SJSA1 (cell line): ENCODE measurements at regions not wholly inside any gene's neighbourhood (a gene's known extent, or its start where the extent isn't known, plus 50 kb on each side); places are given as distances from the start of the nearest gene placed in this dataset.

Experiments used
- DNase-seq, 2 experiments: peaks; one replicate each; pipeline ENCODE4 v3.0.0-alpha.2; 2015 to 2020; ENCODE audit warnings: low spot score in 2 of 2, low read depth in 1 of 2
- H3K27ac ChIP-seq: fragments of 250-450 bp; sonication (Bioruptor Pico); 2 replicates; pipeline ENCODE4 v1.5.1; 2020; ENCODE audit warnings: mild to moderate bottlenecking, moderate library complexity
- H3K27me3 ChIP-seq: fragments of 250-450 bp; sonication (Bioruptor Pico); replicated peaks from 2 replicates; pipeline ENCODE4 v1.5.1; 2020; ENCODE audit warnings: mild to moderate bottlenecking, moderate library complexity
- H3K36me3 ChIP-seq: fragments of 250-450 bp; sonication (Bioruptor Pico); 2 replicates; pipeline ENCODE4 v1.5.1; 2020; ENCODE audit warnings: mild to moderate bottlenecking
- H3K4me1 ChIP-seq: fragments of 250-450 bp; sonication (Bioruptor Pico); replicated peaks from 2 replicates; pipeline ENCODE4 v1.6.1; 2021; ENCODE audit warnings: mild to moderate bottlenecking
- H3K4me3 ChIP-seq: fragments of 250-450 bp; sonication (Bioruptor Pico); 2 replicates; pipeline ENCODE4 v1.5.1; 2020; ENCODE audit warnings: mild to moderate bottlenecking
- H3K9me3 ChIP-seq: fragments of 250-450 bp; sonication (Bioruptor Pico); replicated peaks from 2 replicates; pipeline ENCODE4 v1.5.1; 2020; ENCODE audit warnings: mild to moderate bottlenecking

DNA sequence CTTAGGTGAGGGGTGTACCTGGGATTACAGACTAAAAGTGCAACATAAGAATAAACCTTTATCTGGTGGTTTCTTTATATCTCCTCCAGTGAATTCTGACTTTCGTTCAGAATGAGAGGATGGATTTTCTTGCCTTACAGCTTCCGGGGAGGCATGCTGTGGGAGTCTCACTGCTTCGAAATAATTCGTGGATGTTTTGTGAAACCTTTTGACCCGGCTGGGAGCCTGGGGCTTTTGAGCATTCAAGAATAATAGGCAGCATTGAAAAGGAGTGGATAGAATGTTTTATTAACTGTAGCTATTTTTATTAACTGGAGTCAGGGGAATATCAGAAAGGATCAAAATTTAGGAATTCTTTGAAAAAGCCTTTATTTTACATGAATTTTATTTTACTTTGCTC lies 149.1 kb downstream of the RWDD3 start:
- H3K27ac ChIP-seq = no peak overlapping the region
- DNase-seq = no peak
- H3K27me3 ChIP-seq = no peaks in the 10 kb centered on the region
- no peaks in the 10 kb centered on the region for H3K36me3 ChIP-seq
- no peaks in the 10 kb centered on the region for H3K4me1 ChIP-seq
- H3K4me3 ChIP-seq = no peak overlapping the region
- H3K9me3 ChIP-seq = no peaks in the 10 kb centered on the region

DNA sequence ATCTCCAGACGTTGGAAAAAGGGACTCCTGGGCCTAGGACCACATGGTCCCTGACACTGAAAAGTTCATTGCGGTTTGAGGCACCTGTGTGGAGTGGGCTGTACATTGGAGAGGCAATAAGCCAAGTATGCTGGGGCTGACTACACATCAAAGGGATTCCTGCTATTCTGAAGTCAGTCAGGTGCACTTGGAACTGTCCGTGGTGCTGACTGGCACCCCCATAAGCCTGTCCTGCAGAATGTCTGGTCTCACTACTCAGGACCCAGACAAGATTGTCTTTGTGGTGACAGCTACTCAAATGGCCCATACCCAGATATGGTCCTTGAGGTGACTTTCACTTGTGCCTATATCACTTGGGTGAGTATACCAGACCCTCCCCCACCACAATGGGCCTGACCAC lies 150.6 kb downstream of the RWDD3 start:
- Histone ChIP-seq H3K27ac (no peak overlapping the region), H3K9me3 (no peaks in the 10 kb centered on the region), H3K36me3 (no peaks in the 10 kb centered on the region), H3K4me3 (no peak overlapping the region), H3K27me3 (no peaks in the 10 kb centered on the region), H3K4me1 (no peaks in the 10 kb centered on the region)
- DNase-seq = no peak

DNA sequence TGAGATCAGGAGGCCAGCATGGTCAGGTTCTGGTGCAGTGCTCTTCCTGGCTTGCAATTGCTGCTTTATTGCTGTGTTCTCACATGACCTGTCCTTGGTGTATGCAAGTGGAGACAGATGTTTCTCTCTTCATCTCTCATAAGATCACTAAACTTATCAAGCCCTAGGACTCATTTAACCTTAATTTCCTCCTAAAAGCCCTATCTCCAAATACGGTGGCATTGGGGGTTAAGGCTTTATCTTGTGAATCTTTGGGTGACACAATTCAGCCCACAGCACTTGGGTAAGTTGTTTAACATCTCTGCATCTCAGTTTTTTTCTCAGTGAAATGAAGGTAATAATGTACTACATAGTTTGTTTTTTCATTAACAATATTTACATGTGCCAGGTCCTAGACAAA lies 152.4 kb downstream of the RWDD3 start:
- no peaks in the 10 kb centered on the region for H3K36me3 ChIP-seq
- no peak overlapping the region for H3K27ac ChIP-seq
- no peaks in the 10 kb centered on the region for H3K4me1 ChIP-seq
- no peaks in the 10 kb centered on the region for H3K27me3 ChIP-seq
- no peak overlapping the region for H3K4me3 ChIP-seq
- H3K9me3 ChIP-seq = no peaks in the 10 kb centered on the region
- no peak for DNase-seq

DNA sequence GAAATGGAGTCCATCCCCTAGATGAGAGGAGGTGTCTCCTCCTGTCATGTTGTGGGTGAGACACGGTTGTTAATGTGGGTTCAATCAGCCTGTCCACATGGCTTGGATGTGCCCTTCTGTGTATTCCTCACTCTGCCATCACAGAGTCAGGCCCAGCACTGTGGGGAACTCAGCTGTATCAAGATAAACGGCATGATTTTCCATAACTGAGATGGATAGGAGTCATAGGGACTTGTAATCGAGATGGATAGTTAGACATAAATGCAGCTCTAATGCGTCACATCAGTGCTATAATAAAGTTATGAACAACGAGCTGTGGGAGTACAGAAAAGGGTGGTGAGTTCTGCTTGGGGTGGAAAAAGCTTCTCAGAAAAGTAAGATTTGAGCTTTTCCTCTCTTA lies 152.9 kb downstream of the RWDD3 start:
- no peak for DNase-seq
- Histone ChIP-seq H3K27me3 (no peaks in the 10 kb centered on the region), H3K27ac (no peak overlapping the region), H3K4me1 (no peaks in the 10 kb centered on the region), H3K36me3 (no peaks in the 10 kb centered on the region), H3K4me3 (no peak overlapping the region), H3K9me3 (no peaks in the 10 kb centered on the region)

DNA sequence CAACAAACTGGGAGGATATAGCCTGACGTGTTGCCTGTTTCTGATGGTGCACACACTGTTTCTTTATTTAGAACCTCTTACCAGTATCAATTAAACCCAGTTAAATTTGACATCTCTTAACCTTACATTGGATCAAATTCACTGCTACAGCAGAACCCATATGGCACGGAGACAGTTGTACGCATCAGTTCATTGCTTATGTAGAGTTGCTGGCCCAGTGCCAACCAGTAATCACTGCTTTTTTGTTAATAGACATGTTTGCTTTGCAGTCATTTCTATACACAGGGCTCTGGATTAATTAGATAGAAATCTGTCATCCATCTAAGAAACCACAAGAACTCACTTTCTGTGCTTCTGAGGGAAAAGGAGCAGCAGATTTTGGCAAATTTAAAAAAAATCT lies 154.0 kb downstream of the RWDD3 start:
- Histone ChIP-seq H3K4me3 (no peak overlapping the region), H3K9me3 (no peaks in the 10 kb centered on the region), H3K4me1 (no peaks in the 10 kb centered on the region), H3K27me3 (no peaks in the 10 kb centered on the region), H3K27ac (no peak overlapping the region), H3K36me3 (no peaks in the 10 kb centered on the region)
- DNase-seq = no peak

DNA sequence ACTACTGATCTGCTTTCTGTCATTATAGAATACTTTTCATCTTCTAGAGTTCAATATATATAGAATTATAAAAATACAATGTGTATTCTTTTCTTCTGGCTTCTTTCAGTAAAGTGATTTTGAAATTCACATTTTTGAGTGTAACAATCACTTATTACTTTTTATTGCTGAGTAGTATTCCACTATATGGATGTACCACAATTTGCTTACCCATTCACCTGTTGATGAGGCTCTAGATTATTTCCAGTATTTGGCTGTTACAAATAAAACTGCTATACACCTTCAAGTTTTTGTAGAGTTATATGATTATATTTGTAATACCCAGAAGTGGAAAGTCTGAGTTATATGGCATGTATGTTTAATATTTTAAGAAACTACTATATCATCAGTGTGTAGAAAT lies 159.4 kb downstream of the RWDD3 start:
- DNase-seq = no peak
- Histone ChIP-seq H3K27ac (no peak overlapping the region), H3K9me3 (no peaks in the 10 kb centered on the region), H3K4me1 (no peaks in the 10 kb centered on the region), H3K36me3 (no peaks in the 10 kb centered on the region), H3K27me3 (no peaks in the 10 kb centered on the region), H3K4me3 (no peak overlapping the region)

DNA sequence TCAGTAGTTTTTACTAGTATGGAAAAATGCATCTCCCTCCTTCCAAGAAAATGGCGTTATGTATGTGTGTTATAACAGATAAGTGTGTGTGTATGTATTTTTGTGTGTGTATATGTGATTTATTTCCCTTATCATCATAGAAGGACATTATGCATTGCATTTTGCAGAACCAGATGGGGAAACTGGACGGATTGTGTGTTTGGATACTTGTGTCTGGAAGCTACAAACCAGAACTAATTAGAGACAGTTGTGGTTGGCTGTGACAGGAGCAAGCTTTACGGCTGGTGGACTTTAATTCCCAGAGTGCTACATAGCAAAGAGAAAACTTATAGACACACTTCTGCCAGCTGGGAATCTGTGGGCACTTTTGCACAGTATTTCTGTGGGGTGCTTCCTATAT lies 162.5 kb downstream of the RWDD3 start:
- H3K27ac ChIP-seq = no peak overlapping the region
- H3K4me1 ChIP-seq = no peaks in the 10 kb centered on the region
- no peak for DNase-seq
- no peaks in the 10 kb centered on the region for H3K36me3 ChIP-seq
- no peaks in the 10 kb centered on the region for H3K9me3 ChIP-seq
- no peak overlapping the region for H3K4me3 ChIP-seq
- no peaks in the 10 kb centered on the region for H3K27me3 ChIP-seq

DNA sequence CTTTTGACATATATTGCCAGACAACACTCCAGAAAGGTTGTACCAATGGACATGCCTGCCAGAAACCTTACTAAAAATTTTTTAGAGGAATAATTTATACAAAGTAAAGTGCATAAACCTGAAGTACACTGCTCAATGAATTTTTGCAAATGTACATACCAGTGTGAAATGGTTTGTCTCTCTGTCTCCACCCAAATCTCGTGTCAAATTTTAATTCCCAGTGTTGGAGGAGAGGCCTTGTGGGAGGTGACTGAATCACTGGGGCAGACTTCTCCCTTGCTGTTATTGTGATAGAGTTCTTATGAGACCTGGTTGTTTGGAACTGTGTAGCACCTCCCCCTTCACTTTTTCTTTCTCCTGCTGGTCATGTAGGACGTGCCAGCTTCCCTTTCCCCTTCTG lies 168.8 kb downstream of the RWDD3 start:
- Histone ChIP-seq H3K9me3 (no peaks in the 10 kb centered on the region), H3K4me1 (peaks cover 1% of the 10 kb centered on the region; the same call in 1 of the 2 replicates), H3K4me3 (no peak overlapping the region), H3K27me3 (no peaks in the 10 kb centered on the region), H3K36me3 (no peaks in the 10 kb centered on the region), H3K27ac (no peak overlapping the region)
- no peak for DNase-seq

DNA sequence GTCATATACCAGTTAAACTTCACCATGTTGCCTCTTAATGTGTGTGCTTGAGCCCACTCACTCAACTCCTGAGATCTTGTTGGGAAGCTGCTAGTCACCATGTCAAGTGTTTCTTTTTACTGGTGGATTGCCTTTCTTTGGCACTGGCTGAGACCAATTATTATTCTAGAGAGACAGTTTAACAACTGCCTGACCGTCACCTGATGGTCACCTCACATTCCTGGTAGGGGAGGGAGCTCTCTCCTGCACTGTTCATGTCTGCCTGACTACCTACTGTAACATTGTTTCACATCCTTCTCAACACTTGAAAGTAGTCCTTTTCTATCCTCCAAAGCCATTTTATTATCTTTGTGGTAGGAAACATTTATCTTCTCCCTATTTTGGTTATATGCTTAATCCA lies 172.3 kb downstream of the RWDD3 start:
- Histone ChIP-seq H3K27ac (no peak overlapping the region), H3K27me3 (no peaks in the 10 kb centered on the region), H3K4me3 (no peak overlapping the region), H3K4me1 (peaks cover 10% of the 10 kb centered on the region; the same call in 1 of the 2 replicates), H3K9me3 (no peaks in the 10 kb centered on the region), H3K36me3 (no peaks in the 10 kb centered on the region)
- no peak for DNase-seq

DNA sequence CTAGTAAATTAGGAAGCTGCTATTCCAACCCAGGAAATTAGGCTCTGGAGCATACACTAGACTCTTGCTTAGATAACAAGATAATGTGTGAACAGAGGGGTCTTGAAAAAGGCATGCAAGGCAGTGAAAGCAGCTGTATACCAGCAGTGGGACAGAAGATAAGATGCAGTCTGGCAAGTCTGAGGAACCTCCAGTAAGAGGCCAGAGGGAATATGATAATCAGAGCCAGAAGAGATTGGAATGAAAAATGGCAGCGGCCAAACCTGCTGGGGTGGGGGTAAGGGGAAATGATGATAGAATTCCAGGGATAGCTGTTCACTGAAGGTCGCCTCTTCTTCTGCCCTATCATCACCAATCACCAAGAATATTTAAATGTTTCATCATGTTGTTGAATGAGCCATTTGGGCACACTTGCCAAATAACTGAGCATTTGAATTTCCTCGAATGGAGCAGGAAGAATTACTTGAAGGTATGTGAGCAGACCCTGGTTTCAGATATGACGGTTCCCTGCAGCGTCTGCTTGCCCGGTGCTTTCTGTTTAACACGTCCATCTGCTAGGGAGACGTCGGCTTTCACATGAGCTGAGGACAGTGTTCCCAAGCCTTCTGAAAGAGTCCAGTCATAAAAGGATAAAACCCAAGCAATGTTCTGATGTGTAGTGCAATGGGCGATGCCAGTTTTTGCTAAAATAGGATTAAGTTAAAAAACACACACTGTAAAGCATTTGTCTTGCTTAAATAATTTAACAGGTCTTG lies 173.3 kb downstream of the RWDD3 start:
- no peak overlapping the region for H3K4me3 ChIP-seq
- DNase-seq = no peak
- H3K36me3 ChIP-seq = no peaks in the 10 kb centered on the region
- no peaks in the 10 kb centered on the region for H3K27me3 ChIP-seq
- H3K4me1 ChIP-seq = peaks cover 10% of the 10 kb centered on the region; the same call in 1 of the 2 replicates
- H3K27ac ChIP-seq = no peak overlapping the region
- no peaks in the 10 kb centered on the region for H3K9me3 ChIP-seq

DNA sequence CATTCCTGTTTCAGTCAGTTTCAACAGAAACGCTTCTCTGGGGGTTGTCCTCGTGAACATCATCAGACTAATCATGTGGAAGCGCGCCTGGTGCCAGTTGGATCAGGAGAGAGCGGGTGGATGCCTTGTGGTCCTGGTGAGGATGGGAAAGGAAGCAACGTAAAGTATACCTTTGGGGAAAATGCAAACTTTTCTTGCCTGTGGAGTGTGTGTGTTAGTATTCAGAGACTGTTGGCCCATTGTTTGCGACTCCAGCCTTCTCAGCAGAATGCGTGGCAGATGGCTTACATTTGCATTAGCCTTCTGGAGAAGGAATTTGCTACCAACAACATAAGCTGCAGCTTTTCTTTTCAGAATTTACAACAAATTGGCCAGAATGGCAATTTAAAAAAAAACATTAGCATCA lies 173.9 kb downstream of the RWDD3 start:
- DNase-seq = no peak
- H3K4me1 ChIP-seq = peaks cover 10% of the 10 kb centered on the region; the same call in 1 of the 2 replicates
- H3K36me3 ChIP-seq = no peaks in the 10 kb centered on the region
- no peak overlapping the region for H3K4me3 ChIP-seq
- H3K27ac ChIP-seq = no peak overlapping the region
- no peaks in the 10 kb centered on the region for H3K27me3 ChIP-seq
- H3K9me3 ChIP-seq = no peaks in the 10 kb centered on the region

DNA sequence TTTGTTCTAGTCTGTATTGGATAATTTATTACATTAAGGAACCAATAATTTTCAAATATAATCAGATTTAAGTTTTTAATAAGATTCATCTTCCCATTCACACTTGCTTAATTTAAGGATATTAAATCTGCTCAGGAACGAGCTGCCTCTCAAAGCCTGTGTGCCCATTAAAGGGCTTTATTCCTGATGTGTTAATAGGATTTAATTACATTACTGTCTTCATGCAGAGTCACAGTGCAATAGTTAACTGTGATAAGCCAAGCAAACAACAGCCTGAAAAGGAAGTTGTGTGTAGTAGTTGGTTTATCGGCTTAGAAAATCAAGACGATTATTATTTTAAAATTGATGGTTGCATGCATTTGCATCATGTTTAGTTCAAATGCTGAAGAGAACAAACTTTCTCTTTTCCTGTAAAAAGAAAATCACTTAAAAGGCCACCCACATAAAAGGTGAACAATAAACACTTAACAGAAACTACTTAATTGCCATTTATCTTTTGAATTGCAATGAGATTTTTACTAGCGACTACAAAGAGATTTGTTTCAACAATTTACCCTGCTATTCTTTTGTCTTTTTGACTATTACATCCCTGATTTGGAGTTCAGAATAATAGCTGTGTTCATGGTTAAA lies 174.6 kb downstream of the RWDD3 start:
- Histone ChIP-seq H3K36me3 (no peaks in the 10 kb centered on the region), H3K4me1 (peaks cover 10% of the 10 kb centered on the region; the same call in 1 of the 2 replicates), H3K9me3 (no peaks in the 10 kb centered on the region), H3K4me3 (no peak overlapping the region), H3K27me3 (no peaks in the 10 kb centered on the region), H3K27ac (no peak overlapping the region)
- DNase-seq = no peak

DNA sequence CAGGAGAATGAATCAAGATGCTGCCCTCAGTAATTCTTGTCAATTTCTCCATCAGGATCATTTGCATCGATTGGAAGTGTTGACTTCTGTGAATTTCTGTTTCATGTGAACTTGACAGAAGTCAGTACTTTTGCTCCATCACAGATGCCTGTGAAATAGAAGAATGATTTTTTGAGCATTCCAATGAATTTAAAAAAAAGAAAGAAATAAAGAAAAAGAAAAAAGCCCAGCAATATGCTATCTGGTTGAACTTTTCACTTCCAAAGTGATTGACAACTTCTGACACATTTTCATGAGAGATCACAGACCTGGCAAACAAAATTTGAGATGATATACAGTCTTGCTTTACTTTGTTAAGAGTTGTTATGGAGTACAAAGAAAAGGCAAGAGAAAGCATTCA lies 175.3 kb downstream of the RWDD3 start:
- Histone ChIP-seq H3K4me3 (no peak overlapping the region), H3K27ac (no peak overlapping the region), H3K4me1 (peaks cover 10% of the 10 kb centered on the region; the same call in 1 of the 2 replicates), H3K36me3 (no peaks in the 10 kb centered on the region), H3K27me3 (no peaks in the 10 kb centered on the region), H3K9me3 (no peaks in the 10 kb centered on the region)
- DNase-seq = no peak

DNA sequence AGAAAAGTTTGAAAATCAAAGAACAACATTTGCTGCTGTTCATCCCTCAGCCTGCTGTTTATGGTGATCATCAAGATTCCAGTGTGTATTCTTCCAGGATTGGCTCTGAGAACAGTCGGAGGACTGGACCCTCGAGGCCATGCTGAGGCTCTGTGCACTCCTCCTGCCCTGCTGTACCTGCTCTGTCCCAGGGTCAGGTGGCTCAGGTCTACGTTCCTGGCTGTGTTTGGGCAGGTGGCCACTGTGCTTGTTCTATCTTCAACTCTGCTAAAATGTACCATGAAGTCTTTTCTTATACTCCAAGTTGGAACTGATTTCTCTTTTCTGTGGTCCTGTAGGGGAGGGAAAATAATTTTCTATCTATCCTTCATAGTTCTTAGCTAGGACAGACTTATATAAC lies 175.9 kb downstream of the RWDD3 start:
- Histone ChIP-seq H3K9me3 (no peaks in the 10 kb centered on the region), H3K27me3 (no peaks in the 10 kb centered on the region), H3K27ac (no peak overlapping the region), H3K36me3 (no peaks in the 10 kb centered on the region), H3K4me1 (peaks cover 10% of the 10 kb centered on the region; the same call in 1 of the 2 replicates), H3K4me3 (no peak overlapping the region)
- DNase-seq = no peak
